OCI-M2 (cell line): ENCODE measurements at regions not wholly inside any gene's neighbourhood (a gene's known extent, or its start where the extent isn't known, plus 50 kb on each side); places are given as distances from the start of the nearest gene placed in this dataset.
A peak's percentile ranks its signal among the peaks of the same experiment; 100 is the strongest.

Source experiments
- DNase-seq: peaks from one replicate; lab custom pipeline; 2025; ENCODE audit not compliant: unreplicated experiment; lab: John Stamatoyannopoulos, UW

DNA sequence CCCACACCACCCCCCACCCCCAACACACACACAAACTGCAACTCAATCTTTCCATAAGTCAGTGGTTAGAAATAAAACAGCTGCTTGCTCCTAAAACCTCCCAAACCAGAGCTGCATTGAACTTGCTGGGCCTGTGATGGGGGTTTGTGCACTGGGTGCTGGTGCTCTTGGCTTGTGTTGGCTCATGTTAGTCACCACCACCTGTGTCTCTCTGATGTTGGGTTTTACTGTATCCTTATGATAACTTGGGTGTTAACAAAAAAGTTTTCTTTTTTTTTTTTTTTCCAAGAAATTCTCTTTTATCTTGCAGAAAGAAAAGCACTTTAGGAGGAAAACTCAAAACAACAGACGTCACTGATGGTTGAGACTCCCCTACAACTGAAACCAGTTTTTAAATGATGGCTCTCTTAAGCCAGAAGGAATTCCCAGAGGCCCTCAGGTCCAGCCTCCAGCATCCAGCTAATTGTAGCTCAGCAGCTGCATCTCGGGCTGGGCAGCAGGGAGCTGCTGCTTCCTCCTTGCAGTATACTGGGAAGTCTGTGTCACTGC lies 79.9 kb upstream of the DRD2 start:
- no peak for DNase-seq

DNA sequence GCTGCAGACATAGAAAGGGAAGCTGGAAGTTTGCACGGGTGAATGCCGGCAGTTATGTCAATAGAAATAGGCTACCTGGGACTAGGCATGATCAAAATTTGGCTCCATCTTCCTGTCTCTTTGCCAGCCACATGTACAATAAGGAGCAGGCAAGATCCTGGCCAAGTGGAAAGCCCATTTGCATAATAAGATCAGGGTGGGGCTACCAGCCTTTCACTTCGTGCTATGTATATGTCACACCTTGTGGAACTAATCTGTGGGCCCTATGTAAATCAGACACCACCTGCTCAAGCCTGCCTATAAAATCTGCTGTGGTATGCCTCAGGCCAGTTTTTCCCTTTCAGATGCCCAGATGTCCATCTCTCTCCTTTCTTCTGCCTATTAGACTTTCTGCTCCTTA lies 79.3 kb upstream of the DRD2 start:
- DNase-seq = no peak

DNA sequence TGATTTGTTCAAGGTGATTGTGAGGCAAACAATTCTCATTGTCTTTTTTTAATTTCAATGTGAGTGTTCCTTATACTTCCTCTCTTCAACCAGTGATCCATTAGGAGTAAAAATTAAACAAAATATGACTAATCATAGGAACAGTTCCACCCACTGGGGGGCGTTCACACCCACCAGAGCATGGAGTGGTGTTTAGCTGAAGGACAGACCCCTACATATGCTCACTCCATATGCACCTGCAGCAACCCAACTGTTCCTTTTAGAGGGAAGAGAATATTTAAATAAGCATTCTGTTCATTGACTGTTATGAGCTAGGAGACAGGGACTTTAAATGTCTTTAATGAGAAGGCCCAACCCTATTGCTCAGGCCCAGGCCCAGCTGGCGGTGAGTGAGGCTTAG lies 78.7 kb upstream of the DRD2 start:
- DNase-seq = no peak

DNA sequence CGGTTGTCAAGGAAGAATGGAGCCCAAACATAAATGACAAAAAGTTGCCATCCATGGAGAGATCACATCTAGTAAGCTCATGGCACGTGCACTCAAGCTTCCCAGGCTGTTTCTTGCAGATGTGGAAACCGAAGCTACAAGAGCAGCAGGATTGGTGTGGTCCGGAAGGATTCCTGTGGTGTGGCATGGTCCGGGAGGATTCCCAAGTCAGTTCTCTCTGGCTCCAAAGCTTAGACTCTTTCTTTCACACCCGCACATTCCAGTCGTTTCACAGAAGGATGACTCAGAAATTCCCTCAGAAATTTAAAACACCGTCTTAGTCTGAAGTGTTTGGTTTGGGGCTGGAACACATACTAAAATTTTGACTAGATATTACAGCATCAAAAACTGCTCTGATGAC lies 78.0 kb upstream of the DRD2 start:
- no peak for DNase-seq

DNA sequence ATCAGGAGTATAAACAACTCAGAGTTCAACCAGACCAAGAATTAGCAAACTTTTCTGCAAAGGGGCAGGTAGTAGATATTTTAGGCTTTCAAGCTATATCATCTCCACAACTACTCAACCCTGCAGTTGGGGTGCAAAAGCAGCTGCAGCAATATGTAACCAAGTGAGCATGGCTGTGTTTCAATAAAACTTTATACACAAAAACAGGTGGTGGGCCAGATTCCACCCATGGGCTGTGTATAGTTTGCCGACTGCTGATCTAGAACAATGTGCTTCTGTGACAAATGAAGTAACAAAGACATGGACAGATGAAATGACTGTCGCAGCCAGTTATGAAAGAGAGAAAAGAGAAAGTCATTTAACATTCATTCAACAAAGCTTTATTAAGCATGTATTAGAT lies 77.1 kb upstream of the DRD2 start:
- no peak for DNase-seq

DNA sequence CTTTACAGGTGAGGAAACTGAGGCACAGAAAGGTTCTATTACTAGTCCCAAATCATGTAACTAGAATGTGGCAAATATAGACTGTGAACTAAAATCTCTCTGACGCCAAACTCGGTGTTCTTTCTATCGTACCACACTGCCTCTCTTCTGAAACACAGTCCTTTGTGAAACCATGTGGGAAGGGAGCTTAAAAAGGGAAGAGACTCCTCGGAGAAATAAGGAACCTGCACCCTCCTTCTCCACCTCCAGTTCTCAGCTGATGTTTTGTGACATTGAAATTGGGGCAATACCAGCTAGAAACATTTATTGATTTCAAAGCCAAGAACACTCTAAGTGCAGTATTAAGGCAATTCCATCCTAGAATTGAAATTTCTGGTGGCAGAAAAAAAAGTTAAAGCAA lies 76.4 kb upstream of the DRD2 start:
- DNase-seq = no peak

DNA sequence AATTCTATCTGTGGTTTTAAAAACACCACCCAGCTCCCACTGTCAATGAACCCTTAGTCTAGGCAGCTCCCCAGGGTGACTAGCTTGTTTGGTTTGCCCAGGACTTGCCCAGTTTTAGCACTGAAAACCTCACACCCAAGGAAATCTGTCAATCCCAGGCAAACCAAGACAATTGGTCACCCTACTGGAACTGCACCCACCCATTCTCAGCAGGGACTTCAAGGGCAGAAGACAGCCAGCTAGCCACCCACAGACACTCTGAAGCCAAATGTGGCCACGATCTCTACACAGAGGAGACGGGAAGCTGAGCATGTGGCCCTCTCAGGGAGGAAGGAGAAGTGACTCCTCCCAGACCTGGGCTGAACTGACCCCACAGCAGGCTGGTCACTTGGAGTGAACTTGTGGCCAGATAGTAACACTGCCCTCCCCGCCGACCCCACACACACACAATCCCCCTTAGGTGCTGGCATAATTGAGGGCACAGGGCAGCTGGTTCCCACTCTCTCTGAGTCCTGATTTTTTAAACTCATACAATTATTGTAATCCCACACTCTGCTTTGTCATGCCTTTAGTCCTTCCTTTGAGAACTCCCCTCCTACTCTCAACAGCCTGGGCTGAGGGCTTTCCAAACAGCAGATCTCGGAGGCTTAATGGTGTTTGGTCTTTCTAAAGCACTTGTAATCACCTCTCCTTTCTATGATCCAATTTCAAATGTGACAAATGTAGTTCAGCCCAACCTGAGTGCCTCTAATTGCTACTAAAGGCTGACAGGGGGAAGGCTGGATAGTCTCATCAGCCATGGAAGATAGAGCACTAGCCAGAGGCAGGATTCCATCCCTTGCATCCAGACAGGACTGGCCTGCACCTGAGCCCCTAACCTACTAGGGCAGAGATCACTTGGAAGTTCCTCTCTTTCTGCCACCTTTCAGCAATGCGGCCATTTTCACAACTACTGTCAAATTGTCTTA lies 74.7 kb upstream of the DRD2 start:
- DNase-seq = no peak

DNA sequence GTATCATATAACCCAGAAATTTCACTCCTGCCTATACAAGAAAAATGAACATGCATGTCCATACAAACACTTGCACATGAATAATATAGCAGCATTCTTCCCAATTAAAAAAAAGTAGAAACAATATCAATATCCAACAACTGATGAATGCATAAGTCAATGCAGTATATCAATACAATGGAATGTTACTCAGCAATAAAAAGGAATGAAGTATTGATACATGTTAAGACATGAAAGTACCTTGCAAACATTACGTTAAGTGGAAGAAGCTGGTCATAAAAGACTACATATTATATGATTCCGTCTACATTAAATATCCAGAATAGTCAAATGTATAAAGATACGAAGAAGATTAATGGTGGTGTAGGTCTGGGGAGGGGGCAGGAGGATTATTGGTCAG lies 73.9 kb upstream of the DRD2 start:
- no peak for DNase-seq

DNA sequence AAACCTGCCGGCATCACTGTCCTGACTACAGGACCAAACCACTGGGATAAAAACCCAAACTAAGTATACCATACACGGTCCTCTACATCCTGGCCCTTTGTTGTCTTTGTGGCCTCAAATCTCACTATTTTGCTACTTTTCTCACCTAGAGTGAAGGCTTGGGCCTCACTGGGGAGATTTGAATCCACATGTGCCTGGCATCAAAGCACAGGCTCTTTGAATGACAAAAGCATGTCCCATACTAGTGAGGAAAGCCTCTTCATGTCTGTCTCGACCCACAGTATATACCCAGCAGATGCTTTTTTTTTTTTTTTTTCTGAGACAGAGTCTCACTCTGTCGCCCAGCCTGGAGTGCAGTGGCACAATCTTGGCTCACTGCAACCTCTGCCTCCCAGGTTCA lies 72.5 kb upstream of the DRD2 start:
- no peak for DNase-seq

DNA sequence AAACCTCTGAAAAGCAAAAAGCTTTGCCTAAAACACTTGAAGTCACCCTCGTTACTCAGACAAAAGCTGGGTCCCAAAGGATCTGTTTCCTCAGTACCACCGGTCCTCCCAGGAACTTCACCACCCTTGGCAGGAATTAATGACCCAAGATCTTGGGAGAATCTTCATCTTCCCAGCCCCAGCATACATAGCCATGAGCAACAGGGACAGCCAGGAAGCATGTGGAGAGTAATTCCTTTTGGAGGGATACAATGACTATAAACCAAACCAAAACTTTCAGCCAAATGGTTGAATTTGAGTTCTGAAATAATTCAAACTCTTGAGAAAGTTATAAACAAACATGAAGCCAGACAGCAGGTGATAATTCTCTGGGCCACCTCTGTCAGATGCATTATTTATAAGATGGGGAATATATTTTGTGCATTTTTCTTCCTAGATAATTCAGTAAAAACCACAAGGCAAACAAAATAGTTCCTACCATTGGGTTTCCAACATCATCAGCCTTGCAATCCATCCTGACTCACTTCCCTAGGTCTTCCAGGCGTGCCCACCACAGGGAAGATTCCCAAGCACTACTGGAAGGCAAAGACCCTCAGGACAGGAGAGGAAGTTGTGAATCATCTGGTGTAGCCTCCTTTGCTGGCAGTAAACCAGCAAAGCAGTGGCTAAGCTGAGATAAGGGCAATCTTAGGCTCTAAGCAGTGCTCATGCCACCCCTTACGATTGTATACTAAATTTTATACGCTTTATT lies 71.7 kb upstream of the DRD2 start:
- no peak for DNase-seq

DNA sequence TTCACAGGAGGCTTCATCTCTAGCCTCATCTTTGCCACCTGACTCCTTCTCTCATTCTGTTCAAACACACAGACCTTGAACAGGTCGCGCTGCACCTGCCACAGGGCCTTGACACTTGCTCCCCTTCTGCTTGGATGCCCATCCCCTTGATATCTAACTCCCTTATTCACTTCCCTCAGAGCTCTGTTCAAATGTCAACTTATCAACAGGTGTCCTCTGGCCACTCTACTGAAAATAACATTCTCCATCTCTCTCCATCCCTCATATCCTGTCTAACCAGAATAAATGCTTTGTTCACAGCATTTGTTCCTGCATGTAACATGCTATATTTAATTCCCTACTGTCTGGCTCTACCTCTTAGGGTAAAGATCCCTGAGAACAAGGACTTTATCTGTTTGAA lies 67.2 kb upstream of the DRD2 start:
- DNase-seq = no peak

DNA sequence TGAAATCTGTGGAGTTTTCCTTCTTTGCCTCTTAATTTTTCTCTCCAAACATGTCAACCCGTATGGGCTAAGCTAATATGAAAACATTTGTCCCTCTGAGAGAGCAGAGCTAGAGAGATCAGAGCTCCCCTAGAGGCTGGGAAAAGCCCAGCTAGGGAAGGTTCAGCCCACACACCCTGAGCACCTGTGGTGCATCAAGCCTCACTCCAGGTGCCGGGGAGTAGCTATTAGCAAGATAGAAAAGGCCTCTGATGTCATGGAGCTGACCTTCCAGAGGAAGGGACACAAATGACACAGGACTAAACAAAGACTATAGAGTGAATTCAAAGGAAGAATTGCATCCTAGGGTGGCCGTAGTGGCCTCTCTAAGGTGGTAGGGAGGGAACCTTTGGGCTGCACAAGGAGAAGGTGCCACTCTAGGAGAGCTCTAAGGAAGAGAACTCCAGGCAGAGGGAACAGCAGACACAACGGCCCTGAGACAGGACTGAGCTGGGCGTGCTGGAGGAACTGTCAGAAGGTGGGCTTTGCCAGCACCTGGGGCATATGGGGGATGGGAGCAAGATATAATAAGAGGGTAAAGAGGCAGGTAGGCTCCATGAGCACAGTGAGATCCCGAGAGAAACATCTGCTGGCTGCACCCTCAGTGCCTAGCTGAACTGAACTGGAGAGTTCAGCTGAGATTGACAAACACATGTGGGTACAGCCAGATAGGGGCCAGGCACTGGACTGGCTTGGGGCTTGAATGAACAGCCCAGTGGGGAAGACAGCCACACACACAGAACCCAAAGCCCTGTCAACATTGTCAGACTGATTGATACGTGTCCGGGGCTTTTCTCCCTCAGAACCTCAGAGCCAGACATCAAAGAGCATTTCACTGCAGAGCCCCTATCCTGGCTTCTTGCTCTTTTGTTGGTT lies 65.5 kb upstream of the DRD2 start:
- no peak for DNase-seq

DNA sequence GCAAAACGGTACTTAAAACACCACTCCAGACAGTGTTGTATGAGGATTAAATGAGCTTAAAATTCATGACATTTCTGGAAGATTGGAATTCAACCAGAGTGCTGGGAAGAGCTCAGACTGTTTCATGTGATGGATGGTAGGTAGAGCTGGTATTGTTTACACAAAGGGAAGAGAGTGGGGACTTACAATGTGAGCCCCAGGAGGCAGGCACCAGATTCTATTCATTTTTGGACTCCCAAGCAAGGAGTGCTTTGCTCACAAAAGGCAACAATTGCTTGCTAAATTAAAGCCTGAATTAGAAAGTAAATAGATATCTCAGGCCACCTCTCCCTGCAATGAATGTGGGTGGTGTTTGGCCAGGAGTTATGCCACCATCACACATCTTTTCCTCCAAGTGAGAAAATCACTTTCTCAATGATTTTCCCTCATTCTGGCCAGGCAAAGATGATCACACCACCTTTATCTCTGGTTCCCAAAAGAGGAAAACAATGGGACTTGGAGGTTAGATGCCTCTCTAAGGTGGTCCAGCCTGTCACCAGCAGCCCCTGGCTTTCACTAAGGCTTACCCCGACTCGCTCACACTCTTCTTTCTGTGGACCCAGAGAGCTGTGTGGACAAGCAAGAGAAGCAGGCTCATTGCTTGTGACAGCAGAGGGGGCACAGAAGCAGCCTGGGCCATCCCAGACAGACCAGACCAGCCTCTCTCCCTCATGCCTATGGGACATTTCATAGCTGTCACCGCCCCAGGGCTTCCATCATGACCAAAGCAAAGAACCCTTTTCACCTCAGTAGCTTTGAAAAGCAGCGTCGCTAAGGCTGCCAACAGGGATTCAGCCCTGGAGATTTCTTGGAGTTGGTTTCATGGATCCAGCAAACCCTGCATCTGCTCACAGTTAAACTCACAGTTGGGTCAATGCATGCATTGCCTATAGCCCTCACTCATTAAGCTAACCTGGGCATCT lies 63.5 kb upstream of the DRD2 start:
- DNase-seq = no peak

DNA sequence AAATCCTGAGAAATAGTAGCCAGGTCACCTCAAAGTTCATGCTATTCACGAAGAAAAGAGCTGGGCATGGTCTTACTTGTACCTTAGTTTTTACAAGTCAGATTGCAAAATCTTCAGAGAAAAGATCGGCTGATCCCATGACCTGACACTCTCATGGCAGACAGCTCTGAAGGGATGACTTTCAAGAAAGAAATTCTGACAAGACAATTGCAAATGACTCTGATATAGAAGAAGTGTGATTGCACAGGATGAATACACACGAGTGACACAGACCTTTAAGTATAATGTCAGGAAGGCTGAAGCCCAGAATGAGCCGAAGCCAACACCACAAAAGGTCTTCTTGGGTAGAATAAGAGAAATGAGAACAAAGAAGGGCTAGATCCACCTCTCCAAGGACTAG lies 59.4 kb upstream of the DRD2 start:
- no peak for DNase-seq

DNA sequence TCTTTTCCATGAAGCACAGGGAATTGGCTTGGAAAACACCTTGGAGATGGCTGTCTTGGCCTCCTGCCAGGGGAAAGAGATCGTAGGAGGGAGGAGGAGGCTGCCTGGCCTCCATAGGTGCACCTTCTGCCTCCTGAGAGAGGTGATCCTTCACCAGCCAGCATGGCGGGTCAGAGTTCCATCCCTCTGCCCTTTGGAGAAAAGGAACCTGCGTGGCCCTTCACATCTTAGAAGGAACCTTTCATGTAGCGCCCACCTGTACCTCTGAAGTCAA lies 58.2 kb upstream of the DRD2 start:
- DNase-seq = no peak

DNA sequence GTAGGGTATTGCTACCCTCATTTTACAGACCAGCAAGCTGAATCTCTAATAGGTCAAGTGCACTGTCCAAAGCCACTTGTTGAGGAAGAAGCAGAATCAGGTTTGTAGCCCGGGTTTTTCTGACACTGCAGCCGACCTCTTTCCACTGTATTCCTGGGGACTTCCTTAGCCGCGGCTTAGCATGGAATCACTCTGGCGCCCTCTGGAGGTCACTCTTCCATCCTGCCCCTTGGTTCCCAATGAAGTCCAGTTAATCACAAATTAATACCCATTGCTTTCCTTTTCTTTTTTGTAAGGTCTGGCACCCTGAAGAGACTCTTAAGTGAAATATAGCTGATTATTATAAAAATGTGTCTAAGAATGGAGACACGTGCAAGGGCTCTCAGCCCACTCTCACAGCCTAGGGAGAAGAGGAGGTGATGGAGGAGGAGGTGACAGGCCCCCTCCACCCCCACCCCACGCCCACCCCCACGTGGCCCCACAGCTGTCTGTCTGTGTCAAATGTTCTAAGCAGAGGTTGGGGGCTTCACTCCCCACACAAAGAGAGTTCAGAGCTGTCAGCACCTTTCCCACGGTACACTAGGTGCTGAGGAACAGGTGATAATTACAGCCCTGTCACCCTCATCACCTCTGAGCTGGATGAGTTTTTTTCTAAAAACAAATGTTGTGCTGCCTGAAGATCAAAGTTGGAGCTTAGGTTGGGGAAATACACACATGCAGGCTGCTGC lies 57.7 kb upstream of the DRD2 start:
- peak; percentile 2 for DNase-seq

DNA sequence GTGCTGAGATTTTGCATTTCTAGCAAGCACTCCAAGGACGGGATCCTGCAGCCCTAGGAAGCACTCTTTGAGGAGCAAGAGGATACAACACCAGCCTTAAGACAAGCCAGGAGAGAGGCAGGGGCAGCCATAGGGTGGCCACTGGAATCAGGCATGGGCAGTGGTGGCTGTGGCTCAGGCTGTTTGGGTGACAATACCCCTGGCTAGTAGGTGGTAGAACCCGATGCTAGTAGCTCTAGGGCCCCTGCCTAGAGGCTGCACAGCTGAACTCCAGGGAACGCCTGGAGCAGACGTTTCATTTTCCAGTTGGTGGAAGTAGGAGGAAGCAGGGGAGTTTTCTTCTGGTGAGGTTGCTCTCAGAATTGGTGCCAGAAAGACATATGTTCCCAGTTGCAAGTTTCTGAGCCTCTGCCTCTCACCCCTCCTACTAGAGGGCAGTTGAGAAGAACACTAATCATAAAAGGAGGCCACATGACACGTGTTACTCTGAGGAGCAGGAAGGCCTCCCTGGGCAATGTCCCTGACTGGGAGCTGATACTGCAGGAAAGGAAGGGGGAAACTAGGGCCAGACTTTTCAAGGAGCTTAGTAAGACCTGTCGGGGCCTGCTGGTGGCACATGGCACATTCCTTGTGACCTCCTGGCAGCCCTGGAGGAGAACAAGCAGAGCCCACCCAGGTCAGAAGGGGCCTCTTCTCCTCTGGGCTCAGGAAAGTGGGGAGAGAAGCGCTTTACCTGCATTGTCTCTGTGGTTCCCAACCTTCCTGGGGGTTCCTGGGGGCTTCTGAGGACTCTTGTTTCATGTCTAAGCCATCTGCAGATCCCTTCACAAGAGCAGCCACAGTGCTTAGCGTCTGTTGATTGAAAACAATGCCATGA lies 56.6 kb upstream of the DRD2 start:
- DNase-seq = no peak

DNA sequence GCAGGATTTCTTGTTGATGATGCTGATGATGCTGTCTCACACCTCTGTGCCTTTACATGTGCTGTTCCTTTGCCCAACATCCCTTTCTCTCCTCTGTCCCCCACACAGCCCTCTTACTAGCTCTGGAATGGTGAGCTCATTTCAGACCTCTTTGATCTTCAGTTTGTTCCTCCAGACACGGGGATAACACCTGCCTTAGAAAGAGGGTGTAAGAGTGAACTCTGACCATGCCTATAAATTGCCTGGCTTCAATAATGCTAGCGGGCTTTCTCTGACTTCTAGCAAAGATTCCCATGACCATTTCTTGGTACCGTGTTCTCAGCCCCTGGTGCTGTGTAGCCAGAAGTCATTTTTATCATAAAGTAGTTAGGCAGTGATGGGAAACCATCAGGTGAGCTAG lies 55.9 kb upstream of the DRD2 start:
- DNase-seq = no peak

DNA sequence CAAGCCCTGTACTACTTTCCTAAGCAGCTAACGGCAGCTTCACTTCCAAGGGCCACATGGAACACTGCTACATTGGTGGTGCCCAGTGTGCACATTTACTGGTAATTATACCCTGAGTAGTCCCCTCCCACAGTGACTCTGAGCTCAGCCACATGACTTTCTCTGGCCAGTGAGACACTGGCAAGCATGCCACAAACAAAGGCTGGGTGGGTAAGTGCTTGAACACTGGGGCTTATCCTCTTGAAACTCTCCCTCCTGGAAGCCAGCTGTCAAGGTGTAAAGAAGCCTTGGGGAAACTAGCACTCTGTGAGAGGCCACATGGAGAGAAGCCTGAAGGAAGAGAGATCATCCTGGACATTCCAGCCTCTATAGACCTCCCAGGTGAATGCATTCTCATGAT lies 54.4 kb upstream of the DRD2 start:
- DNase-seq = no peak
